Right atrium auricular region (tissue), 2 donors: ENCODE measurements at regions not wholly inside any gene's neighbourhood (a gene's known extent, or its start where the extent isn't known, plus 50 kb on each side); places are given as distances from the start of the nearest gene placed in this dataset.

ENCODE experiments used
- DNase-seq: peaks from one replicate; pipeline ENCODE4 v3.0.0-alpha.2; 2019; ENCODE audit warnings: low spot score
- H3K27ac ChIP-seq, 2 donors: fragments of 200-600 bp; sonication (generic); 1 replicate in 1 of 2; 2 replicates in 1 of 2; pipeline ENCODE4 v1.5.1; 2016 to 2019
- H3K27me3 ChIP-seq, 2 donors: fragments of 200-600 bp; sonication (generic); one replicate each; pipeline versions ENCODE4 v1.5.1 to v1.6.0; 2017 to 2019
- H3K36me3 ChIP-seq: fragments of 200-600 bp; sonication (generic); one replicate; pipeline ENCODE4 v1.5.1; 2016
- H3K4me1 ChIP-seq, 2 donors: fragments of 200-600 bp; sonication (generic); one replicate each; pipeline versions ENCODE4 v1.5.1 to v1.6.0; 2017 to 2019
- H3K4me3 ChIP-seq, 2 donors: fragments of 200-600 bp; sonication (generic); 1 replicate in 1 of 2; 2 replicates in 1 of 2; pipeline ENCODE4 v1.5.1; 2017 to 2019; ENCODE audit warnings: mild to moderate bottlenecking in 1 of 2, moderate library complexity in 1 of 2
- H3K9me3 ChIP-seq, 2 donors: fragments of 200-600 bp; sonication (generic); one replicate each; pipeline ENCODE4 v1.5.1; 2019
- CTCF ChIP-seq, 2 donors: fragments of 200-600 bp; sonication (generic); IDR thresholded peaks; one replicate each; pipeline ENCODE4 v1.5.1; 2019; ENCODE audit warnings: antibody characterized with exemption in 2 of 2

DNA sequence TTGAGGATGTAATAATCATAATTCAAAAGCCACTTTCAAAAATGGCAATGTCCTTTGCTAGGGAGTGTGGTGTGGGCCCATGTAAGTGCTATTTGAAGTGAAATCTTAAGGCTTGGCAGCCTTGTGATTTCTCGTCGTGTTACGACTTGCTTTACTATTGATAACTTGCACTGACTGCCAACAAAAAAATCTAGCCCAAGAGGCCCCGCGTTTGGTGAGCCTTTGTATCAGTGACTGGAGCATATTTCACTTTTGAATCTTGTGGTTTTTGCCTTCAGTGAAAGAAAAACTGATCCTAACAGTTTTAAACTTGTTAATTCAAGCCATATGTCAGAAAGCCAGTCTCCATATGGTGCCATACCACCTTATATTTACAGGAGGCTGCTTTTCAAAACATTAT is 248.0 kb downstream of the TMEM182 start:
- Histone ChIP-seq H3K4me3 (no peak overlapping the region), H3K9me3 (no peaks in the 10 kb centered on the region), H3K27me3 (no peaks in the 10 kb centered on the region), H3K36me3 (no peaks in the 10 kb centered on the region), H3K27ac (no peak overlapping the region), H3K4me1 (no peaks in the 10 kb centered on the region)
- no peak for DNase-seq
- no peak for TF ChIP-seq CTCF (IDR thresholded peaks at IDR 0.05)

DNA sequence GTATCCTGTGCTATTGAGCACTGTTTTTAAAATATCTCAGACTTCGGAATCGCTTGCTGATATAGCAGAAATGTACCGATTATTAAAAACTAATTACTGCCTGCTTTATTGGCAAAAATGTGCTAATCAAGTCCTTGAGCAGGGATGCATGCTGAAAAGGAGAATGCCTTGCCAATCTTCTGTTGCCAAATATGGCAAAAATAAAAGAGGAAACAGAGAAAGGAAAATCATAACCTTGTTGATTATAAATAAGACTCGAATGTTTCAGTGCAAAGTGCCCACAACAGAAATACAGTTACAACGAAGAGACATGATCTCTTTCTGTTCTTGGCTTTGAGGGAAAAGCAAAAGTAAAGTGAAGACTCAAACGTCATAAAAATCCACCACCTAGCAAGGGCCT is 248.5 kb downstream of the TMEM182 start:
- Histone ChIP-seq H3K36me3 (no peaks in the 10 kb centered on the region), H3K27ac (no peak overlapping the region), H3K4me3 (no peak overlapping the region), H3K9me3 (no peaks in the 10 kb centered on the region), H3K4me1 (no peaks in the 10 kb centered on the region), H3K27me3 (no peaks in the 10 kb centered on the region)
- no peak for TF ChIP-seq CTCF (IDR thresholded peaks at IDR 0.05)
- no peak for DNase-seq

GRCh38 chr2:103010751-103011150 is 248.9 kb downstream of the TMEM182 start:
- no peak overlapping the region for H3K4me3 ChIP-seq
- no peak for TF ChIP-seq CTCF (IDR thresholded peaks at IDR 0.05)
- no peaks in the 10 kb centered on the region for H3K36me3 ChIP-seq
- no peak for DNase-seq
- H3K4me1 ChIP-seq, result no peaks in the 10 kb centered on the region
- no peaks in the 10 kb centered on the region for H3K27me3 ChIP-seq
- no peak overlapping the region for H3K27ac ChIP-seq
- no peaks in the 10 kb centered on the region for H3K9me3 ChIP-seq

DNA sequence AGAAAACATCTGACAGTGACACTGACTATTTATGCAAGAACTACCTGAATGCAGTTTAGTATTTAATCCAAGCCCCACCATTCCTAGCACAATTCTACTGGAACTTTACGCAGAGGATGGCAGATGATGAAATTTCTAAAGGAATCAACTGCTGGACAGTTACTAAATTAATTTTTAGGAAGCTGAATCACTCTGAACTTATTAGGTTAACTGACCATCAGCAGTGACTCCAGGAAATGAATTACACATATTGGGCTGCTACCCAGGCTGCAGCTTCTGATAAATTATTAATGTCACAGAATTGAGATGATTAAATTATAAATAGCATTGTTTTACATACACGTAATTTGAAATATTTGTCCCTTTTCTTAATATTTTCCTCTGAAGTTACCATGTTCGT is 250.8 kb downstream of the TMEM182 start:
- TF ChIP-seq CTCF (IDR thresholded peaks at IDR 0.05), result no peak
- no peaks in the 10 kb centered on the region for H3K36me3 ChIP-seq
- H3K4me1 ChIP-seq, result no peaks in the 10 kb centered on the region
- H3K27me3 ChIP-seq, result no peaks in the 10 kb centered on the region
- no peak for DNase-seq
- no peak overlapping the region for H3K27ac ChIP-seq
- no peaks in the 10 kb centered on the region for H3K9me3 ChIP-seq
- H3K4me3 ChIP-seq, result no peak overlapping the region

- Histone ChIP-seq H3K27me3 (no peaks in the 10 kb centered on the region), H3K27ac (no peak overlapping the region), H3K4me3 (no peak overlapping the region), H3K9me3 (no peaks in the 10 kb centered on the region), H3K4me1 (no peaks in the 10 kb centered on the region), H3K36me3 (no peaks in the 10 kb centered on the region)
- DNase-seq, result no peak
- TF ChIP-seq CTCF (IDR thresholded peaks at IDR 0.05), result no peak
Observed at GRCh38 chr2:103025056-103025455, 263.2 kb downstream of the TMEM182 start.

GRCh38 chr2:103028181-103028580 is 266.4 kb downstream of the TMEM182 start:
- DNase-seq, result no peak
- Histone ChIP-seq H3K27ac (no peak overlapping the region), H3K4me1 (no peaks in the 10 kb centered on the region), H3K27me3 (no peaks in the 10 kb centered on the region), H3K4me3 (no peak overlapping the region), H3K36me3 (no peaks in the 10 kb centered on the region), H3K9me3 (no peaks in the 10 kb centered on the region)
- no peak for TF ChIP-seq CTCF (IDR thresholded peaks at IDR 0.05)
